GM21737 (cell line): ENCODE measurements at regions not wholly inside any gene's neighbourhood (a gene's known extent, or its start where the extent isn't known, plus 50 kb on each side); places are given as distances from the start of the nearest gene placed in this dataset.

ENCODE experiments used
- ATAC-seq: cut with Tn5 transposase; IDR thresholded peaks from one replicate; pipeline ENCODE4 v1.9.1; 2021; ENCODE audit warnings: mild to moderate bottlenecking, moderate library complexity; ENCODE audit not compliant: unreplicated experiment

DNA sequence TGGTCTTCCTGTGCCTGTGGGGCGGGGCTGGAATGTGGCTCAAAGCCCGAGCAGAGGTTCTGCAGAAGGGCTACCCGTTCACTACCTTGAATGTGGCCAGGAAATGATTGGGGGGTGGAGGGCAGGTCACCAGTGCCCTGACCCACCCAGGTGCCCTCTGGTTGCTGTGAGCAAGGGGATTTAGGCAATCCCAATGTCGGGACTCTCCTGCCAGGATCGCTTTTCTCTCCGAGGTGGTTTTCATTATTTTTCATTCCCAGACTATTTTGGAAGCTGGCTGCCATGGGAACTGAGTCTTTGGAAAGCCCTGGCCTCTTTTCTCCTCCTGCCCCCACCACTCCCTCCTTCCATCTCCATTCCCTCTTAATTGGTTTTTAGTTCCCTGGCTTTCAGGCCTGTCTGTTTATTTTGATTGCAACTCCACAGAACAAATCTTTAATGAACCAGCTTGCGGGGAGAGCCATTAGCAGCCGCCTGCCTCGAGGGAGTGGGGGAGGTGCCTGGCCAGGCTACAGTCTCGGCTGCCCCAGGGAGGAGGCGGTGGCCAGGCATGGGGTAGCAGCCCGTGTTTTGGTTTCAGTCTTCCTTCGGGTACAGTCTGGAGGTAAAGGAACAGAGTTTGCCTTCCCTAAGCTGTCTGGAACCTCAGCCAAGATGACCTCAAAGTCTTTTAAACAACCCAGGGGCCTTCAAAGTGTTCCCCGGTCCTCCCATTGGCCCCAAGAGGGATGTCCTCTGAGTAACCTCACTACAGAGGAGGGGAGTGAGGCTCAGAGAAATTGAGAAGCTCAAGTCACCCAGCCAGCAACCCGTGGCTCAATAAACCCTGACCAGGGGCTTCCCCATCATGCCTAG, 114.4 kb upstream of the HAAO start:
- no peak for ATAC-seq

DNA sequence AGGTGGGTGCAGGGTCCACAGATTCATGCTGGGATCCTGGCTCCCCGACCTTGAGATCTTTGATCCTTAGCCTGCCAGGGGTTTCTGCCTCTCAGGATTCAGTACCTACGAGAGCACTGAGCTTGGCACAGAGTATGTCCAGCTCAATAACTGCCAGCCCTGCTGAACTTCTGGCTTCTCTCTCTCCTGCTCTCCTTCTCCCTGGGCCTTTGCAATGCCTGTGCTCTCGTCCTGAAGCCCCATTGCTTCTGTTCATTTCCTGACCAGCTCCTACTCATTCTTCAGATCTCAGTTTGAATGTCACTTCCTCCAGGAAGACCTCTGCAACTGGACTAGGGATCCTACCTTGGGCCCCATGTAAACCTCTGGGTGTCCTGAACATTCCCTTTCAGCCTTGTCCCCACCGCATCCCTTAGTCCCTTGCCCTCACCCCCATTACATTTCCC, 113.8 kb upstream of the HAAO start:
- no peak for ATAC-seq

DNA sequence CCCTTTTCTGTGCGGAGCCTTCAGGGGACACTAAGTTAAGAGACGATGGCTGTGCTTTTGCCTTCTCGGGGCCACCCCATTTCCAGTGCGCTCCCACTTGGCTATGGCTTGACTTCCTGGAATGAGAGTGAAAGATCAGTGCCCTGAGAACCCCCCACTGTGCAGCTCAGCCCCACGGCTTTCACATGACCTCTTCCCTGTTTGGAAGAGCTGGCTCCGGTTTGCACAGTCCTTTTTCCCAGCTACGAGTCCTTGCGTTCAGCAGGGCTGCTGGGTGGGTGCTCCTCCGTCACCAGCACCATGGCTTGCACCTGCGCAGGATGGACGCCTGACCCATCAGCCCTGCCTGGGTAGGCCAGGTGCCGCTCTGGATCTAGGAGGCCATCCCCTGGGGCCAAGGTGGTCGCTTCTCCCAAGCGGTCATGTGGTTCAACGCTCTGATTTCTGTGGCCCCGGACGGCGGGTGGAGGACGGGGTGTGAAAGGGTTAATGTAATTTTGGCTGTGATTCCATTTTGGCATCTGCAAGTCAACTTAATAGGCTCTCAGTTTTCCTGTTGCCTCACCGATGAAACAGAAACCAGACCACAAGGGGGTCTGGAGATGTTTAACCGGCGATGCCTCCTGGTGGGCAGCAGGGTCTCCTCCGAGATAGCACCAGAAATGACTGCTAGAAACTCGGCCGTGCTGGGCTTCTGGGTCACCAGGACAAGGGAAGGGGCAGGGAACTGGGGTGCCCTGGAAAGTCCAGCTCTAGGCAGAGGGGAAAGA, 113.1 kb upstream of the HAAO start:
- no peak for ATAC-seq

DNA sequence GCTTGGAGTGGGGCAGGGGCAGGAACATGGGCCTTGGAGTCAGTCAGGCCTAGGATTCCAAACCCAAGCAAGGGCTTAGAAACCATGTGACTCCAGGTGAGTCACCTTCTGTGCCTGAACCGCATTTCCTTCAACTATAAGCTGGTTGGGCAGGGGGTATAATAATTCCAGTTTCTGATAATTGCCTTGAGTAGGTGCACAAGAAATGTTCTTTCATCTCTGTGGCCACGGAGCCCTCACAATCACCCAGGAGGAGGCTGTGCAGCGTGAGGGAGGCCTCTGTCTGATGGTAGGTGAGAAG, 112.1 kb upstream of the HAAO start:
- no peak for ATAC-seq

DNA sequence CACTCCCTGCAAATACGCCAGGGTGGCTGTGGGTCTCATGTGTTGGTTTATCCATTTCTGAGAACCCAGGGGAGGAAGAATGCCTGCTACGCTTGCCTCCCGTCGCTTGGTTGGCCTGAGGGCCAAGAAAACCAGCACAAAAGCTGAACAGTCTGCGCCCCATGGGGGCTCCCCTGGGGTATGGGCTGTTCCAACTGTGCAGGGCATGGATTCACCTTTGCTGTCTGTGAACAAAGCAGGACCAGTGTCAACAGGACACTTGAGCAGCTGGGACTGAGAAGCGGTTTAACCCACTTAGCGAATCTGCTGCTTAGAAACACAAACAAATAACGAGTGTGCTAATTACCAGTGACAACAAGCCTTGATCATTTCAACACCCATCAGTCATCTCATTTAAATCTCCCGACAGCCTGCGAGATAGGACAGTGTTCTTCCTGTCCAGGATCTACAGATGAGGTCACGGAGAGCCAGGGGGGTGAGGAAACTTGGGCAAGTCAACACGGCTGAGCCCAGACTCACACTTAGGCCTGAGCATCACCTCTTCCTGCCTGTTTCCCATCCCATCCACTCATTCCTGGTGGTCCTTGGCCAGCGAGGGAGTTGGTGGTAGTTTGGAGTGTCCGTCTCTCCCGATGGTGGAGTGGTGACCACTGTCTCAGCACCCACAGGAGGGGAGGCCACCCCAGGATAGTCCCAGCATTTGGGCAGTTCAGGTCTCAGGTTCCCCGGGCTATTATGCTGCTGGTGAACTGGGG, 111.6 kb upstream of the HAAO start:
- no peak for ATAC-seq

DNA sequence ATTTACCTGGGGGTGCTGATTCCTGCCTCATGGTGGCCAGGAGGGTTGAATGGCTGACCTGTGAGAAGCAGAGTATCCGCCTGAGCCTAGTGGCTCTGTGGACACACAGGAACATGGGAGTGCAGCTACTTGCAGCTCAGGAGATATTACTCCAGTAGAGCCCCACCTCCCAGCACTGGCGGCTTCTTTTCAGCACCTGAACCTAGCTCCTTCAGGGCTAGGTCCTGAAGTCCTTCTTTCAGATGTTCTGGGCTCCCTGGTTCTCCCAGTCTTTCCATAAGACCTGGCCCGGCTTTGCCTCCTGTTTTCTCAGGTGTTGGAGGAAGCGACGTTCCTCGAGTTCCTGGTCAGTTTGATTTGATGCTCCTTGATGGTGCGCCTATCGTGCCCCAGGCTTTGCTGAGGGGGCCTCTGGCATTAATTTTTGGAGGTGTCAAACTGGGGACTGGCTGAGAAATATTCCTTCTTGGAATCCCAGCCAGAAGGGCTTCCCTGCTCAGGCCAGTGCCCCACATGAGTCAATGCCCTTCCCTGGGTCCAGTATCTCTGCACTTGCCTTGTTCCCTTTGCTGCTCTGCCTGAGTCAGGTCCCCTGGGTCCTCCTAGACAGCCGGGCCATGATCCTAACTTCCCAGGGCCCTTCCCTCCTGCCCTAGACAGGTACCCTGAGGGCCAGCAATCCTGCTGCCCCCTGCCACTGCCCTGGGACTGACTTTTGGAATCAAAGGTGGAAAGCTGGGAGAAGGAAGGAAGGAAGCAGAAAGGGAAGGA, 110.7 kb upstream of the HAAO start:
- ATAC-seq, result no peak

DNA sequence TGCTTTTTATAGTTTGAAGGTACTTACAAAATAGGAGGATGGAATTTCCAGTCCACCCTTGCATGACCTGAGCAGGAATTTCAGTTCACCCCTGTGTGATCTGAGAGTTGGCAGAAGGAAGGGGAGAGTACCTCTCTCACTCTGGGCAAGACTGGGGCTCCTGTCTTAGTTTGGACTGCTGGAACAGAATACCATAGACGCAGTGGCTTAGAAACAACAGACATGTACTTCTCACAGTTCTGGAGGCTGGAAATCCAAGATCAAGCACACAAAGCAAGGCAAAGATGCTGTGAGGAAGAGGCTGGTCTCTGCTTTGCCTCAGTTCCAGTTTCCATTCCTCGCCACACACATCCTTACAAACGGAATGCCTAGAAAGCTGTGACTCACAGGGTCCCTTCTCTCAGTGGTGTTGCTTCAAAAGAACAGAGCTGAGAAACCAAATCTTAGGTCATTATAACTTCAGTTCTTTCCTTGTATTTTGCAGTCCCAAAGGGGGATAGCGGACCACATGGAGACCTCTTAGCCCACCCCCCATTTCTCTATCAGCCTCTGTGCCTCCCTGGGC, 108.8 kb upstream of the HAAO start:
- no peak for ATAC-seq

DNA sequence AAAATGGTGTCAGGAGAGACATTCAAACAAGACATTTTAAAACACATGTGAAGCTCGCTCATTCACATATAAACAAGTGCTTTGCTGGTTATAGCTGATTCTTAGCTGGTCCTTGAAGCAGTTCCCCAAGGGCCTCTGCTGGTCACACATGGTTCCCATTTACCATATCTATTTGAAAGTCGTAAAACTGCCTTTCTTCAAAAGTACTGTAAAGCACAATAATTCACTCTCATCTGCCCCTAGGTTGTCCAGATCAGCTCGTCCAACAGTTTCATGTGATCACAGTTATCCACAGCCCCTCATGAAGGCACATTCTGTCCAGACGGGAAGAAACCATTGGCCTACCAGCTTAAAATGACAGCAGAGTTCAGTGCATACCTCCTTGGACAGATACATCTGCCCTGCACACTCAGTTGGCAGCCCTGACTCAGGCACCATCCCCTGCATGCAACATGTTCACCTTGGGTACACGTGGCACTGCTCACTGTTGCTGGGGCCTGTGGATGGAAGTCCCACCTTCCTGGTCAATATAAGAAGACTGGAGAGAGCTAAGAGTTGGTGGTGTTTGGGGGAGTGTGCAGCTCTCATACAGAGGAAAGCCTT, 108.0 kb upstream of the HAAO start:
- ATAC-seq, result no peak

DNA sequence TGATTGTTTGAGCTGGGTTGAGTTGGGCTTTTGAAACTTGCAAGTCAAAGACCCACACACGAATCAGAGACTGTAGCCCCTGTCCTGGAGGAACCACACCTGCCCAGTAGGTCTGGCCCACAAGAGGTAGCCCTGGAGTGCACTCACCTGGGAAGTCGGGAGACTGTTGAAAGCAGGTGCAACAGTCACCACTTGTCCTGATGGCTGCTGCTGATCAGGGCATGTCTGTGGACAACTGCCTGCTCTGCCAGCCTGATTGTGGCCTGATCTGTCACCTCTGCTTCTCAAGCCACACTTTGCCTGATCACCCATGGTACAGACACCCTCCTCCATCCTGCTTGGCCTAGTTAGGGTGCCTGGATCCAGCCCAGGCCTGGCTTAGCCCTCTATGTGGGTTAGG, 105.0 kb upstream of the HAAO start:
- no peak for ATAC-seq

DNA sequence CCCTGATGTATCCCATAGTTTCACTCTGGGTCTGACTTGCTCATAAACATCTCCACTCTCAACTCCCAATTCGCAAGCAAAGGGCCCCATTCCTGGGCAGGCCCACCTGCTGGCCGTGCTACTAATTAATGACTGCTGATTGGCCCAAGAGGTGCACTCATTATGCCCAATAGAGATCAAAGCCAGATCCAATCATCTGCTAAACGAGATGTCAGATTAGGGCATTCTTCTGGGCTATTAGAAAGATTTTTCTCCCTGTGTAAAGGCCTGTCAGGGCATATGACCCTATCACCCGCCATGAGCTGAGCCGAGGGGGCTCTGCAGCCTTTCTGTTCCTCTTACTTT, 103.4 kb upstream of the HAAO start:
- no peak for ATAC-seq

DNA sequence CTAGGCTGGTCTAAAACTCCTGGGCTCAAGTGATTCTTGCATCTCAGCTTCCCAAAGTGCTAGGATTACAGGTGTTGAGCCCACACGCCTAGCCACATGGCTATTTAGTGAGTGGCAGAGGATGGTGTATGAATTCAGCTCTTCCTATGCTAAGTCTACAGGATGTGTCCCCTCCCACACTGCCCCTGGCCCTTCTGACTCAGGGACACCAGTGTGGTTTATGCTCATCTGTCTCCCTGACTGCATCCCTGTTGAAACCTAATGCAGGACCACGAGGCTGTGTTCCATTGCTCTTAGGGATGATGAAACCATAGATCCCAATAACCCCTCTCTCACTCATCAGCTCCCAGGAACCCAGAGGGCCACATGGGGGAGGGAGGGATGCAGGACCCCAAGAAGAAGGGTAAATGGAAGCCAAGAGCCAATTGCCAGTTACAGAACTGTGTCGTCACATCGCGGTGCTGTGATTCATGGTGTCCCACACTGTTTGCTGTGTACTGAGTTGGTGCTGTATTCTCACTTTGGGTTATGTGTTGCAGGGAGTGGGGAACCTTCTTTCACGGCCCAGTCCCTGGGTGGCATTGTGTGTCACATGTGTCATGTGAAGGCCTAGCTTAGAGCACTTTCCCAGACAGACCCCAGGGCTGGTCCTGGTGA, 102.9 kb upstream of the HAAO start:
- no peak for ATAC-seq

DNA sequence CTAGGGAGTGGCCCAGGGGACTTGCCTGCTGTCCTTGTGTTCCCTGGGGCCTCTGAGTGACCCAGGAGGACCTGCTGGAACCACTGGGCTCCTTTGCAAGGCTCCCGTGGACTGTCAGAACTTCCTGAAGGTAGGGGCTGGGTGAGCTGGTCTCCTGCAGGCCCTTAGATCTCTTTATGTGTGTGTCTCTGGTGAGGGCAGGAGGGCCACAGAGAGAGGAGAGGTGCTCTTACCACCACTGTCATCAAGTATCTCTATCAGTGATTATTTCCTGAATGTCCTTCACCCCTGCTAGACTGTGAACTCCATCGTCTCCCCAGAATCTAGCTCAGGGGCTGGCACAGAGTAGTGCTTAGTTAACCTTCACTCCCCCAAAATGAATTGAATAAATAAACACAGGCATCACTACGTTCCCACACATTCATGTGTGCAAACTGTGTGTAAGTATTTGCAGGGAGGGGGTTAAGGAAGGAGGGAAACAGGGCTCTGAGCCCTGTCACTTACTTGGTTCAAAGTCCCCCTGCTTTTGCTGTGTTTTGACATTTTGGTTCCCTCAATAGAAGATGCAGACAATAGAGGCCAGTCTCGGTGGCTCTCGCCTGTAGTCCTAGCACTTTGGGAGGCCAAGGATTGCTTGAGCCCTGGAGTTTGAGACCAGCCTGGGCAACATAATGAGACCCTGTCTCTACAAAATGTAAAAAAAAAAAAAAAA, 100.8 kb upstream of the HAAO start:
- no peak for ATAC-seq

DNA sequence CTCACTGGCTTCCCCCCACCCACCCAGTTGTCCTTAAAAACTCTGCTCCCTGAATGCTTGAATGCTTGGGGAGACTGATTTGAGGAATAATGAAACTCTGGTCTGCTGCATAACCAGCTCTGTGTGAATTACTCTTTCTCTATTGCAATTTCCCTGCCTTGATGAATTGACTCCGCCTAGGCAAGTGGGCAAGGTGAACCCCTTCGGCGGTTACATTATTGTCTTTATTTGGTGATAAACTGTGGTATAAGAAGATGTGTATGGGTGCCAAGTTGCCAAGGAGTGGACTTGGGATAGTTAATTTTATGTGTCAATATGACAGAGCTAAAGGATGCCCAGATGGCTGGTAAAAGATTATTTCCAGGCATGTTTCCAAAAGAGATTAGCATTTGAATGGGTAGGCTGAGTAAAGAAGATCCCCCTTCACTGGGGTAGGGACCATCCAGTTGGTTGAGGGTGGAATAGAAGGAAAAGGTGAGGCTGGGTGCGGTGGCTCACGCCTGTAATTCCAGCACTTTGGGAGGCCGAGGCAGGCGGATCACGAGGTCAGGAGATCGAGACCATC, 98.5 kb upstream of the HAAO start:
- no peak for ATAC-seq

DNA sequence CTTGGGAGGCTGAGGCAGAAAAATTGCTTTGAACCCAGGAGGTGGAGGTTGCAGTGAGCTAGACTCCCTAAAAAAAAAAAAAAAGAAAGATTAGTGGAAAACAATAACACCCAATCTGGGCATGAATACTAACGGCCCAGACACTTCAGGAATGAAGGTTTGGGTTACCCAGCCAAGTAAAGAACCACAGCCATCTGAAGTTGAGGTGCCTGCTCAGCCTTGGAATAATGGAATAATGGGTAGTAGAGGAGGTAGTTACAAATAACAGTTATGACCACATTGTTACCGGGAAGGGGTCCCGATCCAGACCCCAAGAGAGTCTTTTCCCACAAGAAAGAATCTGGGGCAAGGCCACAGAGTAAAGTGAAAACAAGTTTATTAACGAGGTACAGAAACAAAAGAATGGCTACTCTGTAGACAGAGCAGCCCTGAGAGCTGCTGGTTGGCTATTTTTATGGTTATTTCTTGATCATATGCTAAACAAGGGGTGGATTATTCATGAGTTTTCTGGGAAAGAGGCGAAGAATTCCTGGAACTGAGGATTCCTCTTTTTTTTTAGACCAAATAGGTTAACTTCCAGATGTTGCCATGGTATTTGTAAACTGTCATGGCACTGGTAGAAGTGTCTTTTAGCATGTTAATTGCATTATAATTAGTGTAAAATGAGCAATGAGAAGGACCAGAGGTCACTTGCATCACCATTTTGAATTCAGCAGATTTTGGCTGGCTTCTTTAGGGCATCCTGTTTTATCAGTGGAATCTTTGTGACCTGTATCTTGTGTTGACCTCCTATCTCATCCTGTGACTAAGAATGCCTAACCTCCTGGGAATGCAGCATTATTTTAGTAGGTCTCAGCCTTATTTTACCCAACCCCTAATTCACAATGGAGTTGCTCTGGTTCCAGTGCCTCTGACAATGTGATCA, 96.2 kb upstream of the HAAO start:
- no peak for ATAC-seq

DNA sequence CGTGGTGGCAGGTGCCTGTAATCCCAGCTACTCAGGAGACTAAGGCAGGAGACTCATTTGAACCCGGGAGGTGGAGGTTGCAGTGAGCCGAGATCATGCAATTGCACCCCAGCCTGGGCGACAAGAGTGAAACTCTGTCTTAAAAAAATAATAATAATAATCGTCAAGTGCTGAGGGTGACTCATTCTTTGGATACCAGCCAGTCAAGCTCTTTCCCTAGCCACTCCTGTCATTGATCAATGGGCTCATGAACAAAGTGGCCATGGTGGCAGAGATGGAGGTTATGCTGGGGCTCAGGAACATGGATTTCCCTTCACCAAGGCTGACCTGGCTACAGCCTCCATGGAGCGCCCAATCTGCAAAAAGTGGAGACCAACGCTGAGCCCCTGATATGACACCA, 94.5 kb upstream of the HAAO start:
- no peak for ATAC-seq

DNA sequence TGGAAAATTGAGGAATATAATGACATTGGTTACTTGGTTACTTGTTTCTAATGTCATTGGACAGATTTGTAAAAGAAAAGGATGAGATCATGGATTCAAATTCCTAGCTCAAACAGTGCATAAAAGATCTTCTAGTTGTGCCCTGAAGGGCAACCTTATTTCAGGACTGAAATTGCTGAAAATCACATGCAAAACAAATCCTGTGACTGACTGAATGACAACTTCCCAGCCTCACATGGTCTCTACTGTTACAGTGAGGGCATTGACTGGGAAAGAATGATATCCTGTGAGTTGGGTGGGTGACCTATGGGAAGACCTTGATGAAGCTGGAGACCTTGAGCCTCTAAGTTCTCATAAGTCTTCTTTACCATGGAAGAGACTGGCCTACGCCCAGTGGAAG, 90.4 kb upstream of the HAAO start:
- ATAC-seq, result no peak

DNA sequence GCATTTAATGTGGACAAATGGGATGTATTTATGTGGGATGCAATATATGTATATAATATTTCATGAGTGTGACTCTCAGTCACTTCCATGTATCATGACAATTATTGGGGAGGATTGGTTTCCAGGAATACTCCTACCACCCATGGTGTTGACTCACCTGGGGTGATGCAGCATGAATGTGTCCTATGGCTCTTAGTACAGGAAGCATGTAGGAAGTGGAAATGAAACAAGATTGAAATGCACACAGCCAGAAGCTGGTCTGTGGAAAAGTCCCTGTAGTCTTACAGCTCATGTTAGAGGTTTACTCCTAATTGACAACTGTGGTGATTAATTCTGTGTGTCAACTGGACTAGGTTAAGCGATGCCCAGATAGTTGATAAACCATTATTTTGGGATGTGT, 89.3 kb upstream of the HAAO start:
- ATAC-seq, result no peak
